Esophagus squamous epithelium (tissue), 5 donors: ENCODE measurements at regions not wholly inside any gene's neighbourhood (a gene's known extent, or its start where the extent isn't known, plus 50 kb on each side); places are given as distances from the start of the nearest gene placed in this dataset.

Source experiments
- DNase-seq: peaks from one replicate; lab custom pipeline; 2025; lab: John Stamatoyannopoulos, UW
- H3K27ac ChIP-seq, 4 donors: fragments of 200-600 bp; sonication (generic); one replicate each; pipeline ENCODE4 v1.5.1; 2016 to 2019; ENCODE audit warnings: mild to moderate bottlenecking in 1 of 4
- H3K27me3 ChIP-seq, 4 donors: fragments of 200-600 bp; sonication (generic); 1 replicate in 3 of 4; 2 replicates in 1 of 4; pipeline versions ENCODE4 v1.5.1 to v1.6.0; 2017 to 2021; ENCODE audit warnings: antibody characterized with exemption in 1 of 4
- H3K36me3 ChIP-seq, 3 donors: fragments of 200-600 bp; sonication (generic); one replicate each; pipeline ENCODE4 v1.5.1; 2016 to 2019
- H3K4me1 ChIP-seq, 3 donors: fragments of 200-600 bp; sonication (generic); one replicate each; pipeline ENCODE4 v1.5.1; 2017 to 2019
- H3K4me3 ChIP-seq, 4 donors: fragments of 200-600 bp; sonication (generic); 1 replicate in 3 of 4; 2 replicates in 1 of 4; pipeline ENCODE4 v1.5.1; 2016 to 2019; ENCODE audit warnings: mild to moderate bottlenecking in 2 of 4, moderate library complexity in 1 of 4
- H3K9me3 ChIP-seq, 3 donors: fragments of 200-600 bp; sonication (generic); one replicate each; pipeline ENCODE4 v1.5.1; 2016 to 2019
- POLR2A ChIP-seq, 4 donors: fragments of 450-650 bp; IDR thresholded peaks; one replicate each; pipeline ENCODE4 v1.6.1; 2017; ENCODE audit warnings: antibody characterized with exemption in 4 of 4, mild to moderate bottlenecking in 4 of 4, moderate library complexity in 3 of 4
- whole genome bisulfite sequencing, 2 donors: methylation state at CpG; one replicate each; pipeline ENCODE4 v1.1.5; 2018; 5-methylcytosine and 5-hydroxymethylcytosine counted together
- intact Hi-C: fragments of 100-400 bp; cut with DNase I; formaldehyde crosslinking; loops from one replicate; pipeline ENCODE4 v1.15.0; 2022
- TF ChIP-seq, protein P1 (sequence below), 6 experiments: fragments of 450-650 bp in 4 of 6; fragments of 200-600 bp in 2 of 6; sonication (generic) in 2 of 6; IDR thresholded peaks; one replicate each; pipeline ENCODE4 v1.5.1; 2016 to 2019; ENCODE audit warnings: antibody characterized with exemption in 6 of 6, mild to moderate bottlenecking in 4 of 6, moderate library complexity in 4 of 6
- donor health status: DM: yes; HTN: yes; CAD: no.

GRCh38 chr2:146821836-146822316, 1023.0 kb upstream of the ACVR2A start:
- Histone ChIP-seq H3K27ac (no peak overlapping the region), H3K4me1 (peaks cover 0 to 33% (median 0%) of the 10 kb centered on the region in 3 donors), H3K36me3 (no peaks in the 10 kb centered on the region), H3K4me3 (no peak overlapping the region), H3K9me3 (no peaks in the 10 kb centered on the region), H3K27me3 (no peaks in the 10 kb centered on the region)
- WGBS, 2 donors, result 52 to 61% methylated on average over 2 of the region's 2 CpGs
- intact Hi-C loops, result no loop called here
- no peak for DNase-seq
- TF ChIP-seq POLR2A (IDR thresholded peaks at IDR 0.05), result no peak
- TF ChIP-seq, protein P1, sequence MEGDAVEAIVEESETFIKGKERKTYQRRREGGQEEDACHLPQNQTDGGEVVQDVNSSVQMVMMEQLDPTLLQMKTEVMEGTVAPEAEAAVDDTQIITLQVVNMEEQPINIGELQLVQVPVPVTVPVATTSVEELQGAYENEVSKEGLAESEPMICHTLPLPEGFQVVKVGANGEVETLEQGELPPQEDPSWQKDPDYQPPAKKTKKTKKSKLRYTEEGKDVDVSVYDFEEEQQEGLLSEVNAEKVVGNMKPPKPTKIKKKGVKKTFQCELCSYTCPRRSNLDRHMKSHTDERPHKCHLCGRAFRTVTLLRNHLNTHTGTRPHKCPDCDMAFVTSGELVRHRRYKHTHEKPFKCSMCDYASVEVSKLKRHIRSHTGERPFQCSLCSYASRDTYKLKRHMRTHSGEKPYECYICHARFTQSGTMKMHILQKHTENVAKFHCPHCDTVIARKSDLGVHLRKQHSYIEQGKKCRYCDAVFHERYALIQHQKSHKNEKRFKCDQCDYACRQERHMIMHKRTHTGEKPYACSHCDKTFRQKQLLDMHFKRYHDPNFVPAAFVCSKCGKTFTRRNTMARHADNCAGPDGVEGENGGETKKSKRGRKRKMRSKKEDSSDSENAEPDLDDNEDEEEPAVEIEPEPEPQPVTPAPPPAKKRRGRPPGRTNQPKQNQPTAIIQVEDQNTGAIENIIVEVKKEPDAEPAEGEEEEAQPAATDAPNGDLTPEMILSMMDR (IDR thresholded peaks at IDR 0.05), result peak in 1 of 6 experiments; percentile 17

- 34 to 67% methylated on average over 3 of the region's 3 CpGs for WGBS, 2 donors
- H3K27ac ChIP-seq, result no peak overlapping the region
Observed at GRCh38 chr2:146820672-146821071, 1024.2 kb upstream of the ACVR2A start.

DNA sequence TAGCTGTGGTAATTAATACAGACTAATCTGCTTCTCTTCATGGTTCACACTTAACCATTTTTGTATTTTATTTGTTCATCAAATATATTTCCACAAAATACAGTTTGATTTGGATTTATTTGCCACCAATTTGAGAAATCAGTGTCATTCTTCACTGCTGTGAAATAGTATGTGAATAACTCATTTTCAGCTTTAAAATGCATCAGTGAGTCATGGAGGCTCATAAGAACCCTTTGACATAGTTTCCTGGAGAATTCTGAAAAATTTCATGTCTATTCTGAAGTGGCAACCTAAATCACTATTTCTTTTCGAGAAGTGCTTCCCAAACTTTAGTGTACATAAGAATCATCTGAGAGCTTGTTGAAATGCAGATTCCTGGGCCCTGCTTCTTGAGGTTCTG, 1026.7 kb upstream of the ACVR2A start:
- H3K4me3 ChIP-seq, result no peak overlapping the region
- intact Hi-C loops, result no loop called here
- DNase-seq, result no peak
- no peaks in the 10 kb centered on the region for H3K36me3 ChIP-seq
- 60 to 69% methylated on average over 1 of the region's 1 CpG for WGBS, 2 donors
- H3K4me1 ChIP-seq, result peaks cover 0 to 30% (median 0%) of the 10 kb centered on the region in 3 donors
- H3K27ac ChIP-seq, result peak overlapping the region in 1 of 4 donors; percentile 44
- TF ChIP-seq POLR2A (IDR thresholded peaks at IDR 0.05), result no peak
- no peaks in the 10 kb centered on the region for H3K9me3 ChIP-seq
- no peaks in the 10 kb centered on the region for H3K27me3 ChIP-seq

More at GRCh38 chr2:146820672-146821071, 1024.2 kb upstream of the ACVR2A start:
- Histone ChIP-seq H3K4me3 (no peak overlapping the region), H3K27me3 (no peaks in the 10 kb centered on the region), H3K36me3 (no peaks in the 10 kb centered on the region), H3K4me1 (peaks cover 0 to 24% (median 0%) of the 10 kb centered on the region in 3 donors), H3K9me3 (no peaks in the 10 kb centered on the region)
- intact Hi-C loops, result no loop called here
- TF ChIP-seq POLR2A (IDR thresholded peaks at IDR 0.05), result no peak
- TF ChIP-seq, protein P1 (IDR thresholded peaks at IDR 0.05), result no peak
- DNase-seq, result no peak

- Histone ChIP-seq H3K4me1 (peaks cover 0 to 30% (median 0%) of the 10 kb centered on the region in 3 donors), H3K36me3 (no peaks in the 10 kb centered on the region), H3K9me3 (no peaks in the 10 kb centered on the region), H3K27ac (peak overlapping the region in 2 of 4 donors; percentile 13 to 44), H3K4me3 (no peak overlapping the region), H3K27me3 (no peaks in the 10 kb centered on the region)
- DNase-seq, result no peak
- intact Hi-C loops, result no loop called here
- TF ChIP-seq, protein P1 (IDR thresholded peaks at IDR 0.05), result no peak
- no peak for TF ChIP-seq POLR2A (IDR thresholded peaks at IDR 0.05)
- 43 to 64% methylated on average over 1 of the region's 1 CpG for whole genome bisulfite sequencing, 2 donors
Observed at GRCh38 chr2:146817613-146818012, 1027.2 kb upstream of the ACVR2A start.

GRCh38 chr2:146814971-146815370, 1029.9 kb upstream of the ACVR2A start:
- no peak overlapping the region for H3K27ac ChIP-seq
- no peaks in the 10 kb centered on the region for H3K9me3 ChIP-seq
- H3K4me1 ChIP-seq, result peaks cover 0 to 22% (median 0%) of the 10 kb centered on the region in 3 donors
- no peaks in the 10 kb centered on the region for H3K27me3 ChIP-seq
- no peak for DNase-seq
- intact Hi-C loops, result no loop called here
- 47 to 81% methylated on average over 1 of the region's 1 CpG for WGBS, 2 donors
- H3K4me3 ChIP-seq, result no peak overlapping the region
- H3K36me3 ChIP-seq, result no peaks in the 10 kb centered on the region
- no peak for TF ChIP-seq POLR2A (IDR thresholded peaks at IDR 0.05)
- TF ChIP-seq, protein P1 (IDR thresholded peaks at IDR 0.05), result no peak
